ENCODE measurements at regions not wholly inside any gene's neighbourhood (a gene's known extent, or its start where the extent isn't known, plus 50 kb on each side); places are given as distances from the start of the nearest gene placed in this dataset.

- ATAC-seq (no peak), DNase-seq (no peak)
- ChIA-PET POLR2A (no interaction called here), CTCF (no interaction called here)
- H3K36me3 Mint-ChIP-seq (ENCODE audit: low read depth): no peaks in the 10 kb centered on the region
- H3K27ac Mint-ChIP-seq: no peak overlapping the region
- no peaks in the 10 kb centered on the region for H3K4me1 Mint-ChIP-seq
- H3K9me3 Mint-ChIP-seq (ENCODE audit: low read depth): peaks cover 3% of the 10 kb centered on the region
- H3K27me3 Mint-ChIP-seq: no peaks in the 10 kb centered on the region
- intact Hi-C loops (cut with DNase I, micrococcal nuclease): no loop called here
- H3K4me3 Mint-ChIP-seq: no peak overlapping the region
These were observed 246.5 kb upstream of the PLSCR5 start for GRCh38 chr3:146851665-146852064.

- ChIA-PET CTCF (interaction anchor here (0.8 kb wide), 1 partner anchor 9 kb away, joined by 3 read pairs; no protein-coding TSS in a partner anchor), POLR2A (no interaction called here)
- intact Hi-C loops (cut with DNase I, micrococcal nuclease): no loop called here
- Mint-ChIP-seq H3K36me3 (ENCODE audit: low read depth) (no peaks in the 10 kb centered on the region), H3K4me3 (no peak overlapping the region), H3K27ac (no peak overlapping the region), H3K4me1 (no peaks in the 10 kb centered on the region), H3K9me3 (ENCODE audit: low read depth) (no peaks in the 10 kb centered on the region), H3K27me3 (no peaks in the 10 kb centered on the region)
- DNase-seq (no peak), ATAC-seq (no peak)
These were observed 240.2 kb upstream of the PLSCR5 start for GRCh38 chr3:146845361-146845760.

- Mint-ChIP-seq H3K4me1 (no peaks in the 10 kb centered on the region), H3K27ac (no peak overlapping the region), H3K4me3 (no peak overlapping the region), H3K36me3 (ENCODE audit: low read depth) (no peaks in the 10 kb centered on the region), H3K27me3 (no peaks in the 10 kb centered on the region), H3K9me3 (ENCODE audit: low read depth) (no peaks in the 10 kb centered on the region)
- POLR2A ChIA-PET: no interaction called here
- DNase-seq: no peak
- CTCF ChIA-PET: no interaction called here
- no peak for ATAC-seq
- intact Hi-C loops (cut with DNase I, micrococcal nuclease): no loop called here
These were observed 238.3 kb upstream of the PLSCR5 start for GRCh38 chr3:146843476-146843875.

- H3K27me3 Mint-ChIP-seq: no peaks in the 10 kb centered on the region
- ChIA-PET POLR2A (no interaction called here), CTCF (no interaction called here)
- no peak overlapping the region for H3K27ac Mint-ChIP-seq
- no peaks in the 10 kb centered on the region for H3K9me3 Mint-ChIP-seq (ENCODE audit: low read depth)
- no peaks in the 10 kb centered on the region for H3K36me3 Mint-ChIP-seq (ENCODE audit: low read depth)
- ATAC-seq: no peak
- no peak overlapping the region for H3K4me3 Mint-ChIP-seq
- no peak for DNase-seq
- H3K4me1 Mint-ChIP-seq: no peaks in the 10 kb centered on the region
- intact Hi-C loops (cut with DNase I, micrococcal nuclease): no loop called here
These were observed 234.7 kb upstream of the PLSCR5 start for GRCh38 chr3:146839727-146840375.

GRCh38 chr3:146838221-146838620 is 233.1 kb upstream of the PLSCR5 start:
- ChIA-PET CTCF (no interaction called here), POLR2A (no interaction called here)
- Mint-ChIP-seq H3K36me3 (ENCODE audit: low read depth) (no peaks in the 10 kb centered on the region), H3K27ac (no peak overlapping the region), H3K4me1 (no peaks in the 10 kb centered on the region), H3K27me3 (no peaks in the 10 kb centered on the region), H3K9me3 (ENCODE audit: low read depth) (no peaks in the 10 kb centered on the region), H3K4me3 (no peak overlapping the region)
- no peak for DNase-seq
- no peak for ATAC-seq
- intact Hi-C loops (cut with DNase I, micrococcal nuclease): no loop called here

- CTCF ChIA-PET: no interaction called here
- intact Hi-C loops (cut with DNase I, micrococcal nuclease): no loop called here
- H3K27me3 Mint-ChIP-seq: no peaks in the 10 kb centered on the region
These were observed 229.8 kb upstream of the PLSCR5 start for GRCh38 chr3:146834917-146835316.

GRCh38 chr3:146832857-146833458 is 227.8 kb upstream of the PLSCR5 start:
- Mint-ChIP-seq H3K27ac (no peak overlapping the region), H3K9me3 (ENCODE audit: low read depth) (no peaks in the 10 kb centered on the region), H3K27me3 (no peaks in the 10 kb centered on the region), H3K36me3 (ENCODE audit: low read depth) (no peaks in the 10 kb centered on the region), H3K4me1 (no peaks in the 10 kb centered on the region), H3K4me3 (no peak overlapping the region)
- intact Hi-C loops (cut with DNase I, micrococcal nuclease): no loop called here
- no peak for ATAC-seq
- ChIA-PET POLR2A (interaction anchor here (0.6 kb wide), 1 partner anchor 724 kb away, joined by 3 read pairs; no protein-coding TSS in a partner anchor), CTCF (no interaction called here)
- no peak for DNase-seq

More at GRCh38 chr3:146834917-146835316, 229.8 kb upstream of the PLSCR5 start:
- DNase-seq: no peak
- Mint-ChIP-seq H3K4me3 (no peak overlapping the region), H3K27ac (no peak overlapping the region), H3K4me1 (no peaks in the 10 kb centered on the region), H3K9me3 (ENCODE audit: low read depth) (no peaks in the 10 kb centered on the region), H3K36me3 (ENCODE audit: low read depth) (no peaks in the 10 kb centered on the region)
- no peak for ATAC-seq
- POLR2A ChIA-PET: no interaction called here

GRCh38 chr3:146831659-146832058 is 226.5 kb upstream of the PLSCR5 start:
- no peaks in the 10 kb centered on the region for H3K4me1 Mint-ChIP-seq
- intact Hi-C loops (cut with DNase I, micrococcal nuclease): no loop called here
- H3K27ac Mint-ChIP-seq: no peak overlapping the region
- H3K36me3 Mint-ChIP-seq (ENCODE audit: low read depth): no peaks in the 10 kb centered on the region
- no peaks in the 10 kb centered on the region for H3K9me3 Mint-ChIP-seq (ENCODE audit: low read depth)
- H3K27me3 Mint-ChIP-seq: no peaks in the 10 kb centered on the region
- no peak for ATAC-seq
- H3K4me3 Mint-ChIP-seq: no peak overlapping the region
- ChIA-PET POLR2A (no interaction called here), CTCF (interaction anchor here (0.6 kb wide), 1 partner anchor 217 kb away, joined by 3 read pairs; no protein-coding TSS in a partner anchor)
- no peak for DNase-seq

- Mint-ChIP-seq H3K4me1 (no peaks in the 10 kb centered on the region), H3K36me3 (ENCODE audit: low read depth) (no peaks in the 10 kb centered on the region), H3K27me3 (no peaks in the 10 kb centered on the region), H3K27ac (no peak overlapping the region), H3K4me3 (no peak overlapping the region), H3K9me3 (ENCODE audit: low read depth) (no peaks in the 10 kb centered on the region)
- no peak for ATAC-seq
- intact Hi-C loops (cut with DNase I, micrococcal nuclease): no loop called here
- POLR2A ChIA-PET: no interaction called here
- no peak for DNase-seq
- CTCF ChIA-PET: no interaction called here
These were observed 225.1 kb upstream of the PLSCR5 start for GRCh38 chr3:146830231-146830630.

GRCh38 chr3:146827836-146828235 is 222.7 kb upstream of the PLSCR5 start:
- intact Hi-C loops (cut with DNase I, micrococcal nuclease): no loop called here
- no peaks in the 10 kb centered on the region for H3K36me3 Mint-ChIP-seq (ENCODE audit: low read depth)
- no peaks in the 10 kb centered on the region for H3K9me3 Mint-ChIP-seq (ENCODE audit: low read depth)
- no peaks in the 10 kb centered on the region for H3K27me3 Mint-ChIP-seq
- ATAC-seq (no peak), DNase-seq (no peak)
- ChIA-PET POLR2A (no interaction called here), CTCF (no interaction called here)
- H3K27ac Mint-ChIP-seq: no peak overlapping the region
- no peak overlapping the region for H3K4me3 Mint-ChIP-seq
- no peaks in the 10 kb centered on the region for H3K4me1 Mint-ChIP-seq

GRCh38 chr3:146823622-146824021 is 218.5 kb upstream of the PLSCR5 start:
- intact Hi-C loops (cut with DNase I, micrococcal nuclease): no loop called here
- no peaks in the 10 kb centered on the region for H3K4me1 Mint-ChIP-seq
- no peaks in the 10 kb centered on the region for H3K9me3 Mint-ChIP-seq (ENCODE audit: low read depth)
- no peaks in the 10 kb centered on the region for H3K36me3 Mint-ChIP-seq (ENCODE audit: low read depth)
- H3K27me3 Mint-ChIP-seq: no peaks in the 10 kb centered on the region
- ATAC-seq: no peak
- H3K27ac Mint-ChIP-seq: no peak overlapping the region
- POLR2A ChIA-PET: no interaction called here
- CTCF ChIA-PET: no interaction called here
- no peak for DNase-seq
- H3K4me3 Mint-ChIP-seq: no peak overlapping the region

GRCh38 chr3:146818866-146819265 is 213.7 kb upstream of the PLSCR5 start:
- H3K4me3 Mint-ChIP-seq: no peak overlapping the region
- H3K27me3 Mint-ChIP-seq: no peaks in the 10 kb centered on the region
- H3K36me3 Mint-ChIP-seq (ENCODE audit: low read depth): no peaks in the 10 kb centered on the region
- H3K4me1 Mint-ChIP-seq: no peaks in the 10 kb centered on the region
- DNase-seq (no peak), ATAC-seq (no peak)
- CTCF ChIA-PET: no interaction called here
- intact Hi-C loops (cut with DNase I, micrococcal nuclease): no loop called here
- POLR2A ChIA-PET: no interaction called here
- no peak overlapping the region for H3K27ac Mint-ChIP-seq
- no peaks in the 10 kb centered on the region for H3K9me3 Mint-ChIP-seq (ENCODE audit: low read depth)
